ENCODE measurements at regions not wholly inside any gene's neighbourhood (a gene's known extent, or its start where the extent isn't known, plus 50 kb on each side); places are given as distances from the start of the nearest gene placed in this dataset.

DNA sequence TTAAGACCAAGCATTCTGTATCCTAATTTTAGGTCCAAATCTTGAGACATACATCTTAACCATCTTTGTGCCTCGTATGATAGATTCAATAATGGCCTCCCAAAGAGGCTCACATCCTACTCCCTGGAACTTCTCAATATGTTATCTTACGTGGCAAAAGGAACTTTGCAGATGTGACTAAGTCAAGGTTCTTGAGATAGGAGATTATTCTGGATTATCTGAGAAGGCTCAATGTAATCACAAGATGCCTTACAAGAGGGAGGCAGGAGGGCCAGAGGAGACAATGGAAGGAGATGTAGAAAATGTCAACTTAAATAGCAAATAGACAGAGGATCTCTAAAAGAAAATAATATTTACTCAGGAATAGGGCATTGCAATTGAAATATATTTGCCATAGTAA, 548.9 kb downstream of the MATN1 start:
- Histone ChIP-seq H3K27me3 (replicated peaks in 1 of 7) (peaks cover 0 to 6% (median 0%) of the 10 kb centered on the region in 7 donors), H3K27ac (no peak overlapping the region), H3K4me3 (no peak overlapping the region), H3K36me3 (no peaks in the 10 kb centered on the region), H3K4me1 (no peaks in the 10 kb centered on the region), H3K9me3 (peaks cover 0 to 14% (median 9%) of the 10 kb centered on the region in 8 donors)
- 56 to 83% (median 60%) methylated on average over 2 of the region's 2 CpGs for WGBS, 5 donors
- intact Hi-C loops (cut with DNase I; ENCODE audit: low total_unique reads): no loop called here
- TF ChIP-seq CTCF (IDR thresholded peaks at IDR 0.05 in 8 of 11, conservative IDR thresholded peaks at IDR 0.05 in 3 of 11) (no peak), POLR2AphosphoS5 (IDR thresholded peaks at IDR 0.05) (no peak), POLR2A (IDR thresholded peaks at IDR 0.05) (no peak)
- no peak for DNase-seq

GRCh38 chr1:30173560-30173959, 549.8 kb downstream of the MATN1 start:
- no peak for DNase-seq
- Histone ChIP-seq H3K27ac (no peak overlapping the region), H3K4me3 (no peak overlapping the region), H3K9me3 (peaks cover 0 to 10% (median 7%) of the 10 kb centered on the region in 8 donors), H3K36me3 (no peaks in the 10 kb centered on the region), H3K4me1 (no peaks in the 10 kb centered on the region), H3K27me3 (replicated peaks in 1 of 7) (peaks cover 0 to 6% (median 0%) of the 10 kb centered on the region in 7 donors)
- WGBS, 5 donors: 32 to 40% (median 36%) methylated on average over 2 of the region's 2 CpGs
- TF ChIP-seq POLR2A (IDR thresholded peaks at IDR 0.05) (no peak), POLR2AphosphoS5 (IDR thresholded peaks at IDR 0.05) (no peak), CTCF (IDR thresholded peaks at IDR 0.05 in 8 of 11, conservative IDR thresholded peaks at IDR 0.05 in 3 of 11) (no peak)
- intact Hi-C loops (cut with DNase I; ENCODE audit: low total_unique reads): no loop called here

DNA sequence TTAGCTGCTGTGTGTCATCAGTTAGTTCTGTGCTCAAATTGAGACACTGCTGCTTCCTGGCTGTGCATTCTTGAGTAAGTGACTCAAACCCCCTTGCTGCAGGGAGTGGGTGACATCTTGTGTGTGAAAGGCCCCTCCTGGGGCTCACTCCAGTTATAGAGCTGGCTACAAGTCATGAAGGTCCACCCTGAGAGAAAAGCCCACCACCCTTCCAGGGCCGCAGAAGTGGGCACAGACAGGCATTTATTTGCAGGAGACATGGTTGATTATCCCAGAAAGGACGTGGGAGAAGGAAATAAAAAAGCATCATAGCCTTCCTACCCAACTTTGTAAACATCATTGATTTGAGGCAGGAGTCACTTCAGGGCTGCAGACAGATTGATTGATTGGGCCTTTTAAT, 550.6 kb downstream of the MATN1 start:
- no peak for DNase-seq
- Histone ChIP-seq H3K27ac (no peak overlapping the region), H3K27me3 (replicated peaks in 1 of 7) (peaks cover 0 to 6% (median 0%) of the 10 kb centered on the region in 7 donors), H3K4me3 (no peak overlapping the region), H3K9me3 (peaks cover 0 to 4% (median under 1%) of the 10 kb centered on the region in 8 donors), H3K36me3 (no peaks in the 10 kb centered on the region), H3K4me1 (no peaks in the 10 kb centered on the region)
- intact Hi-C loops (cut with DNase I; ENCODE audit: low total_unique reads): no loop called here
- 62 to 86% (median 80%) methylated on average over 2 of the region's 2 CpGs for WGBS, 5 donors
- no peak for TF ChIP-seq CTCF (IDR thresholded peaks at IDR 0.05 in 8 of 11, conservative IDR thresholded peaks at IDR 0.05 in 3 of 11)
- TF ChIP-seq POLR2A (IDR thresholded peaks at IDR 0.05): no peak
- TF ChIP-seq POLR2AphosphoS5 (IDR thresholded peaks at IDR 0.05): no peak

GRCh38 chr1:30172299-30172694, 551.1 kb downstream of the MATN1 start:
- Histone ChIP-seq H3K4me3 (no peak overlapping the region), H3K27ac (no peak overlapping the region), H3K36me3 (no peaks in the 10 kb centered on the region), H3K4me1 (no peaks in the 10 kb centered on the region), H3K9me3 (no peaks in the 10 kb centered on the region), H3K27me3 (replicated peaks in 1 of 7) (peaks cover 0 to 6% (median 0%) of the 10 kb centered on the region in 7 donors)
- WGBS, 5 donors: 80 to 94% (median 87%) methylated on average over 5 of the region's 5 CpGs
- intact Hi-C loops (cut with DNase I; ENCODE audit: low total_unique reads): no loop called here
- DNase-seq: no peak
- TF ChIP-seq POLR2A (IDR thresholded peaks at IDR 0.05): no peak
- no peak for TF ChIP-seq POLR2AphosphoS5 (IDR thresholded peaks at IDR 0.05)
- no peak for TF ChIP-seq CTCF (IDR thresholded peaks at IDR 0.05 in 8 of 11, conservative IDR thresholded peaks at IDR 0.05 in 3 of 11)

All from spleen (tissue), 11 donors.